Fibroblast of peridontal ligament (primary cell): ENCODE measurements at regions not wholly inside any gene's neighbourhood (a gene's known extent, or its start where the extent isn't known, plus 50 kb on each side); places are given as distances from the start of the nearest gene placed in this dataset.
"Not testable (repeated sequence)": the region's sequence is repeated elsewhere in the genome, so short reads cannot be mapped to it uniquely, and the experiment has no call there.

Experiments used
- DNase-seq: peaks from one replicate; pipeline ENCODE4 v3.0.0-alpha.2; 2010; ENCODE audit errors: extremely low read depth

- DNase-seq = no peak
Measured at GRCh38 chr12:4156317-4156716, 117.2 kb upstream of the CCND2 start.

- no peak for DNase-seq
Measured at GRCh38 chr12:4154672-4155225, 118.8 kb upstream of the CCND2 start.

GRCh38 chr12:4153343-4153892 is 120.1 kb upstream of the CCND2 start:
- DNase-seq = no peak

GRCh38 chr12:4152145-4152795 is 121.3 kb upstream of the CCND2 start:
- DNase-seq = no peak

GRCh38 chr12:4151362-4152121 is 122.0 kb upstream of the CCND2 start:
- no peak for DNase-seq

GRCh38 chr12:4150355-4150754 is 123.2 kb upstream of the CCND2 start:
- DNase-seq = not testable (repeated sequence)

- no peak for DNase-seq
Measured at GRCh38 chr12:4148418-4149056, 125.0 kb upstream of the CCND2 start.

- DNase-seq = no peak
Measured at GRCh38 chr12:4147031-4147481, 126.5 kb upstream of the CCND2 start.

- no peak for DNase-seq
Measured at GRCh38 chr12:4145990-4146859, 127.3 kb upstream of the CCND2 start.

- DNase-seq = no peak
Measured at GRCh38 chr12:4144676-4145075, 128.9 kb upstream of the CCND2 start.

GRCh38 chr12:4143896-4144295 is 129.7 kb upstream of the CCND2 start:
- DNase-seq = no peak

- DNase-seq = no peak
Measured at GRCh38 chr12:4141348-4142270, 132.0 kb upstream of the CCND2 start.

- no peak for DNase-seq
Measured at GRCh38 chr12:4140581-4141301, 132.8 kb upstream of the CCND2 start.

GRCh38 chr12:4139191-4139590 is 134.4 kb upstream of the CCND2 start:
- no peak for DNase-seq

GRCh38 chr12:4138532-4138931 is 135.0 kb upstream of the CCND2 start:
- DNase-seq = not testable (repeated sequence)

- DNase-seq = no peak
Measured at GRCh38 chr12:4138051-4138450, 135.5 kb upstream of the CCND2 start.

- no peak for DNase-seq
Measured at GRCh38 chr12:4137441-4137840, 136.1 kb upstream of the CCND2 start.

- no peak for DNase-seq
Measured at GRCh38 chr12:4137015-4137414, 136.5 kb upstream of the CCND2 start.

- no peak for DNase-seq
Measured at GRCh38 chr12:4135919-4136605, 137.5 kb upstream of the CCND2 start.
